ENCODE measurements at regions not wholly inside any gene's neighbourhood (a gene's known extent, or its start where the extent isn't known, plus 50 kb on each side); places are given as distances from the start of the nearest gene placed in this dataset.

GRCh38 chr20:62581806-62582205 lies 60.5 kb upstream of the SLCO4A1 start:
- no peak for DNase-seq (ENCODE audit: low spot score)

GRCh38 chr20:62583424-62583920 lies 58.8 kb upstream of the SLCO4A1 start:
- DNase-seq (ENCODE audit: low spot score), result no peak

GRCh38 chr20:62584671-62585460 lies 57.4 kb upstream of the SLCO4A1 start:
- DNase-seq (ENCODE audit: low spot score), result no peak

GRCh38 chr20:62585461-62585970 lies 56.8 kb upstream of the SLCO4A1 start:
- no peak for DNase-seq (ENCODE audit: low spot score)

- no peak for DNase-seq (ENCODE audit: low spot score)
Observed at GRCh38 chr20:62586799-62587198, 55.5 kb upstream of the SLCO4A1 start.

GRCh38 chr20:62587757-62588402 lies 54.4 kb upstream of the SLCO4A1 start:
- peak; percentile 60 for DNase-seq (ENCODE audit: low spot score)

GRCh38 chr20:62588458-62589149 lies 53.7 kb upstream of the SLCO4A1 start:
- no peak for DNase-seq (ENCODE audit: low spot score)

GRCh38 chr20:62589150-62589498 lies 53.2 kb upstream of the SLCO4A1 start:
- no peak for DNase-seq (ENCODE audit: low spot score)

- no peak for DNase-seq (ENCODE audit: low spot score)
Observed at GRCh38 chr20:62589720-62590119, 52.6 kb upstream of the SLCO4A1 start.

- DNase-seq (ENCODE audit: low spot score), result no peak
Observed at GRCh38 chr20:62590309-62591121, 51.8 kb upstream of the SLCO4A1 start.

GRCh38 chr20:62591122-62591468 lies 51.2 kb upstream of the SLCO4A1 start:
- DNase-seq (ENCODE audit: low spot score), result no peak

GRCh38 chr20:62591591-62591990 lies 50.7 kb upstream of the SLCO4A1 start:
- DNase-seq (ENCODE audit: low spot score), result no peak
